ENCODE measurements at regions not wholly inside any gene's neighbourhood (a gene's known extent, or its start where the extent isn't known, plus 50 kb on each side); places are given as distances from the start of the nearest gene placed in this dataset.

DNA sequence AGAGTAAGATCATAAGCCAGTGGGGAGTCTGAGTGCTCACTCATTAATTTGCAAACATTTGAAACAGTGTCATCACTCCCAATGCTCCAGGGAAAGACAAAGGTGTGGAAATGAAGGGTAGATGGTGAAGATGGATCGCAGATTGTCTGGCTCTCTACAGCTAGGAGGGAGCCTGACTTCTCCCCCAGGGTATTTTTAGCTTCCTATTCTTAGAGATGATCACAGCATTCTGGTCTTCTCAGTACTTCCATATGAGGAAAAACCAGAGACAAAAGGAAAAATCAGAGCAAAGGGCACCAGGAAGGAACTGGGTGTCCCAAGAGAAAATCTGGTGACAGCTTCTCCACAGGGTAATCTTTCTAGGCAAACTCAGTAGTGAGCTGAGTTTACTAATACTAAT is 401.9 kb upstream of the GRIA1 start:
- Mint-ChIP-seq H3K27ac (no peak overlapping the region), H3K9me3 (ENCODE audit: insufficient read depth) (peaks cover 2% of the 10 kb centered on the region), H3K27me3 (no peaks in the 10 kb centered on the region), H3K4me3 (no peak overlapping the region), H3K4me1 (no peaks in the 10 kb centered on the region)
- ChIA-PET POLR2A (no interaction called here), CTCF (no interaction called here)
- DNase-seq: no peak
- Histone ChIP-seq H4K20me1 (ENCODE audit: control insufficient read depth, insufficient read depth, low read length, poor library complexity, severe bottlenecking) (no peaks in the 10 kb centered on the region), H3K79me2 (ENCODE audit: control insufficient read depth, insufficient read depth, low read length) (no peaks in the 10 kb centered on the region), H3K4me2 (replicated peaks; ENCODE audit: low read depth, low read length, poor library complexity, severe bottlenecking) (no peak overlapping the region), H3K36me3 (replicated peaks in 1 of 2; ENCODE audit: control extremely low read depth in 1 of 2, control insufficient read depth in 1 of 2, extremely low read depth in 1 of 2, insufficient read depth in 2 of 2, low read length in 1 of 2) (no peaks in the 10 kb centered on the region), H3K27ac (ENCODE audit: low read length in 2 of 2) (no peak overlapping the region), H3K4me1 (ENCODE audit: control insufficient read depth in 2 of 2, insufficient read depth in 2 of 2, low read length in 2 of 2) (no peaks in the 10 kb centered on the region), H2AFZ (ENCODE audit: insufficient read depth, low read depth, low read length, poor library complexity, severe bottlenecking) (no peak overlapping the region), H3K4me3 (ENCODE audit: control extremely low read depth in 1 of 5, extremely low read depth in 1 of 5, insufficient read depth in 1 of 5, low read depth in 2 of 5, low read length in 4 of 5) (no peak overlapping the region), H3K27me3 (replicated peaks in 1 of 4; ENCODE audit: control extremely low read depth in 1 of 4, control insufficient read depth in 3 of 4, insufficient read depth in 4 of 4, low read length in 3 of 4) (no peaks in the 10 kb centered on the region), H3K9me3 (ENCODE audit: control extremely low read depth in 1 of 3, control insufficient read depth in 2 of 3, insufficient read depth in 1 of 3, low read length in 2 of 3) (peaks cover 0 to 3% (median 0%) of the 10 kb centered on the region in 3 donors), H3K9ac (ENCODE audit: low read length) (no peak overlapping the region)
- TF ChIP-seq, protein P1, sequence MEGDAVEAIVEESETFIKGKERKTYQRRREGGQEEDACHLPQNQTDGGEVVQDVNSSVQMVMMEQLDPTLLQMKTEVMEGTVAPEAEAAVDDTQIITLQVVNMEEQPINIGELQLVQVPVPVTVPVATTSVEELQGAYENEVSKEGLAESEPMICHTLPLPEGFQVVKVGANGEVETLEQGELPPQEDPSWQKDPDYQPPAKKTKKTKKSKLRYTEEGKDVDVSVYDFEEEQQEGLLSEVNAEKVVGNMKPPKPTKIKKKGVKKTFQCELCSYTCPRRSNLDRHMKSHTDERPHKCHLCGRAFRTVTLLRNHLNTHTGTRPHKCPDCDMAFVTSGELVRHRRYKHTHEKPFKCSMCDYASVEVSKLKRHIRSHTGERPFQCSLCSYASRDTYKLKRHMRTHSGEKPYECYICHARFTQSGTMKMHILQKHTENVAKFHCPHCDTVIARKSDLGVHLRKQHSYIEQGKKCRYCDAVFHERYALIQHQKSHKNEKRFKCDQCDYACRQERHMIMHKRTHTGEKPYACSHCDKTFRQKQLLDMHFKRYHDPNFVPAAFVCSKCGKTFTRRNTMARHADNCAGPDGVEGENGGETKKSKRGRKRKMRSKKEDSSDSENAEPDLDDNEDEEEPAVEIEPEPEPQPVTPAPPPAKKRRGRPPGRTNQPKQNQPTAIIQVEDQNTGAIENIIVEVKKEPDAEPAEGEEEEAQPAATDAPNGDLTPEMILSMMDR (IDR thresholded peaks at IDR 0.05): no peak
- TF ChIP-seq EZH2 (IDR thresholded peaks at IDR 0.05; ENCODE audit: borderline replicate concordance, insufficient read depth, low read depth, low read length, poor library complexity, severe bottlenecking): no peak
- ATAC-seq (ENCODE audit: low read depth): no peak
- intact Hi-C loops (cut with micrococcal nuclease): no loop called here
- WGBS (ENCODE audit: insufficient coverage): no CpG with 5 or more reads among the region's 1 CpG

DNA sequence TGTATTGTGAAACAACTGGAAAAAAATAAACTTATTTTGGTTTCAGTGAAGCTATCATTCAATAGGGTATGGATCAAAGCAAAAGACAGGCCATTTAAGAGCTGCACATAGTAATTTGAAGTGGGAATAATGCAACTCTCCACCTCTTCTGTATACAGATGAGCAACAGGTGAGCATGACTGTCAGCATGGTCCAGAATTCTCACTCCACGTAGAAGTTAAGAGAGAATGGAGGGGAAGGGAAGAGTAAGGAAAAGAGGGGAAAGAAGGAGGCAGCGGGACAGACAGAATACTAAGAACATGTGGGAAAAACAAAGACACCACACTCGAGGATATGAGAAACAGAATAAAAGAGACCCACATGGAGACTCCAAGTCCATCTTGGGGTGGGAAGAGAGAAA is 396.1 kb upstream of the GRIA1 start:
- no peak for DNase-seq
- Mint-ChIP-seq H3K27me3 (no peaks in the 10 kb centered on the region), H3K27ac (no peak overlapping the region), H3K4me1 (no peaks in the 10 kb centered on the region), H3K9me3 (ENCODE audit: insufficient read depth) (peaks cover 5% of the 10 kb centered on the region), H3K4me3 (no peak overlapping the region)
- Histone ChIP-seq H3K27me3 (replicated peaks in 1 of 4; ENCODE audit: control extremely low read depth in 1 of 4, control insufficient read depth in 3 of 4, insufficient read depth in 4 of 4, low read length in 3 of 4) (no peaks in the 10 kb centered on the region), H3K4me3 (ENCODE audit: control extremely low read depth in 1 of 5, extremely low read depth in 1 of 5, insufficient read depth in 1 of 5, low read depth in 2 of 5, low read length in 4 of 5) (no peak overlapping the region), H3K36me3 (replicated peaks in 1 of 2; ENCODE audit: control extremely low read depth in 1 of 2, control insufficient read depth in 1 of 2, extremely low read depth in 1 of 2, insufficient read depth in 2 of 2, low read length in 1 of 2) (no peaks in the 10 kb centered on the region), H4K20me1 (ENCODE audit: control insufficient read depth, insufficient read depth, low read length, poor library complexity, severe bottlenecking) (no peaks in the 10 kb centered on the region), H3K9ac (ENCODE audit: low read length) (no peak overlapping the region), H3K79me2 (ENCODE audit: control insufficient read depth, insufficient read depth, low read length) (no peaks in the 10 kb centered on the region), H3K4me1 (ENCODE audit: control insufficient read depth in 2 of 2, insufficient read depth in 2 of 2, low read length in 2 of 2) (no peaks in the 10 kb centered on the region), H3K27ac (ENCODE audit: low read length in 2 of 2) (no peak overlapping the region), H3K9me3 (ENCODE audit: control extremely low read depth in 1 of 3, control insufficient read depth in 2 of 3, insufficient read depth in 1 of 3, low read length in 2 of 3) (peaks cover 0 to 3% (median 0%) of the 10 kb centered on the region in 3 donors), H2AFZ (ENCODE audit: insufficient read depth, low read depth, low read length, poor library complexity, severe bottlenecking) (no peak overlapping the region), H3K4me2 (replicated peaks; ENCODE audit: low read depth, low read length, poor library complexity, severe bottlenecking) (no peak overlapping the region)
- no peak for ATAC-seq (ENCODE audit: low read depth)
- WGBS (ENCODE audit: insufficient coverage): 69% methylated on average over 3 of the region's 3 CpGs
- ChIA-PET POLR2A (no interaction called here), CTCF (no interaction called here)
- intact Hi-C loops (cut with micrococcal nuclease): no loop called here
- TF ChIP-seq, protein P1 (IDR thresholded peaks at IDR 0.05): no peak
- TF ChIP-seq EZH2 (IDR thresholded peaks at IDR 0.05; ENCODE audit: borderline replicate concordance, insufficient read depth, low read depth, low read length, poor library complexity, severe bottlenecking): no peak
